GM21529 (cell line): ENCODE measurements at regions not wholly inside any gene's neighbourhood (a gene's known extent, or its start where the extent isn't known, plus 50 kb on each side); places are given as distances from the start of the nearest gene placed in this dataset.
"Not testable (repeated sequence)": the region's sequence is repeated elsewhere in the genome, so short reads cannot be mapped to it uniquely, and the experiment has no call there.

Experiments
- ATAC-seq: cut with Tn5 transposase; IDR thresholded peaks from one replicate; pipeline ENCODE4 v1.9.1; 2021; ENCODE audit not compliant: unreplicated experiment

GRCh38 chr6:67608099-67608749 lies 1026.9 kb upstream of the ADGRB3 start:
- ATAC-seq: no peak

- ATAC-seq: no peak
These were observed 1027.9 kb upstream of the ADGRB3 start for GRCh38 chr6:67606906-67607828.

GRCh38 chr6:67594366-67594765 lies 1040.7 kb upstream of the ADGRB3 start:
- no peak for ATAC-seq

GRCh38 chr6:67593247-67593646 lies 1041.8 kb upstream of the ADGRB3 start:
- no peak for ATAC-seq

DNA sequence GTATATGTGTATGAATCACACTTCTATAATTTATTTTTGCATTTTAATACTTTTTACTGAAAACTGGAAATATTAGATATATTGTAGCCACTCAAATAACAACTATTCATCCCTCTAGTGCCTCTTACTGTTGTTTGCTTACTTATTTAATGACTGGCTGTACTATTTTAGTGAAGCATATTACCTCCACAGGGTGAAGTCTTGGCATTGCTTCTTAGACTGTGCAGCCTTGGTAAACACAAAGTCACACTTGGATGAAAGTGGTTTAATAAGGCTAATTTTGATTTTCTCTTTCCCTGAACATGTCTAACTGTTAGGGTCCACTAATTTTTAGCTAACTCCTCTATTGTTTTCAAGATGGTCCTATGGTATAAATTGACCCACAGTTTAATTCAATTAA lies 1043.2 kb upstream of the ADGRB3 start:
- no peak for ATAC-seq

DNA sequence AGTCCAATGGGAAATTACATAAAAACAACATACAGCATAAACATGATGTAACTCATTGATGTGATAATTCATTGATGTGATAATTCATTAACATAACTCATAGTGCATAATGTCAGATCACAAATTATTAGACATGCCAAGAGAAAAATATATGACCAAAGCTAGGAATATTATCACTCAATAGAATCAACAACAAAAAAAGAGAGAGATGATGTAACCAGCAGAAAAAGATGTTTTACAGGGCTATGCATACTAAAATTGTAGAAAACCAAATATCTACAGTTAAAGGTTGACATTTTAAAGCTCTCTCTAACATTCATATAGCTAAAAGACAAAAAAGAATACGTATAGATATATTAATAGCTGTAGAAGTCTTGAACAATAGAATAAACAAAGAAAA lies 1067.2 kb upstream of the ADGRB3 start:
- ATAC-seq: no peak

DNA sequence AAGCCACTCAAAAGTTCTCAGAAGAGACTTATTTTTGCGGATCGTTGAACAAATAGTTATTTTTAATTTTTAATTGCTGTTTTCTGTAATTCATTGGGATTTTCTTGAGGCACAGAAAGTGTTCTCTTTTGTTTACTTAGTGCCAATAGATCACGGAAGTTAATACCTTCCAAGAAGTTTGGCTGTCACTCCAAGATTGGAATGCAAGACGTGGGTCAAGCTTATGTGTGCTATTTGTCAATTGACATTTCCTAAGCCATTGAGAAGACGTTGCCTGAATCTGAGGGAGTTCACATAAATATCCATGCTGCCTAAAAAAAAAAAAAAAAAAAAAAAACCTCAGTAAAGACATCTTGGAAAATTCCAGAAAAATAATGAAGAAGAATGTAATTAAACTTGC lies 1071.4 kb upstream of the ADGRB3 start:
- ATAC-seq: no peak

GRCh38 chr6:67560068-67560467 lies 1075.0 kb upstream of the ADGRB3 start:
- ATAC-seq: no peak

DNA sequence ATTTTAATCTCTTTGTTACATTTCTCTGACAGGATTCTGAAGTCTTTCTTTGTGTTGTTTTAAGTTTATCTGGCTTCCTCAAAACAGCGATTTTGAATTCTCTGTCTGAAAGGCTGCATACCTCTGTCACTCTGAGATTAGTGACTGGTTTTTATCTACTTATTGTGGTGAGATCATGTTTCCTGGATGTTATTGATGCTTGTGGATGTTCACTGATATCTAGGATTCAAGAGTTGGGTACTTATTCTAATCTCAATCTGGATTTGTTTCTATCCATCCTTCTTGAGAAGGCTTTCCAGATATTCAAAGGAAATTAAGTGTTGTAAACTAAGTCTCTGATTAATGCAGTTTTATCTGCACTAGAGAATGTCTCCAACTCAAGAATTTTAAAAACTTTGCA lies 1076.1 kb upstream of the ADGRB3 start:
- no peak for ATAC-seq

- no peak for ATAC-seq
These were observed 1090.1 kb upstream of the ADGRB3 start for GRCh38 chr6:67544851-67545452.

- ATAC-seq: no peak
These were observed 1093.5 kb upstream of the ADGRB3 start for GRCh38 chr6:67541586-67541985.

GRCh38 chr6:67538032-67538431 lies 1097.0 kb upstream of the ADGRB3 start:
- no peak for ATAC-seq

DNA sequence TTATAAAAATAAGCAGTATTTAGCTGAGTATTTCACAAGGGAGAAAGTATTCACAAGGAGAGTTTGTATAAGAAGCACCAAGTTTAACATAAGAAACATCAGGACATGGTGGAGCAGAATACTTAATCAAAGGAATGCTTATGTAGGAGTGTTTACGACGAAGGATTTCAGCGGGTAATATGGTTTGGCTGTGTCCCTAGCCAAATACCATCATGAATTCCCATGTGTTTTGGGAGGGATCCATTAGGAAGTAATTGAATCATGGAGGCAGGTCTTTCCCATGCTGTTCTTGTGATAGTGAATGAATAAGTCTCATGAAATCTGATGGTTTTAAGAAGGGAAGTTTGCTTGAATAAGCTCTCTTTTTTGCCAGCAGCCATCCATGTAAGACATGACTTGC lies 1099.1 kb upstream of the ADGRB3 start:
- no peak for ATAC-seq

DNA sequence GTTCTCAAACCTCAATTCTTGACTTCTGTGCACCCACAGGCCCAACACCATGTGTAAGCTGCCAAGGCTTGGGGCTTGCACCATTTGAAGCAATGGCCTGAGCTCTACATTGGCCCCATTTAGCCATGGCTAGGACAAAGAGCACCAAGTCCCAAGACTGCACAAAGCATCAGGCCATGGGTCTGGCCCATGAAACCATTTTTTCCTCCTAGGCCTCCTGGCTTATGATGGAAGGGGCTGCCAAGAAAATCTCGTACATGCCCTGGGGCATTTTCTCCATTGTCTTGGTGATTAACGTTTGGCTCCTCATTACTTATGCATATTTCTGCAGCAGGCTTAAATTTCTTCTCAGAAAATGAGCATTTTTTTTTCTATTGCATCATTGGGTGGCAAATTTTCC lies 1128.7 kb upstream of the ADGRB3 start:
- no peak for ATAC-seq

- ATAC-seq: no peak
These were observed 1133.3 kb upstream of the ADGRB3 start for GRCh38 chr6:67501755-67502154.

DNA sequence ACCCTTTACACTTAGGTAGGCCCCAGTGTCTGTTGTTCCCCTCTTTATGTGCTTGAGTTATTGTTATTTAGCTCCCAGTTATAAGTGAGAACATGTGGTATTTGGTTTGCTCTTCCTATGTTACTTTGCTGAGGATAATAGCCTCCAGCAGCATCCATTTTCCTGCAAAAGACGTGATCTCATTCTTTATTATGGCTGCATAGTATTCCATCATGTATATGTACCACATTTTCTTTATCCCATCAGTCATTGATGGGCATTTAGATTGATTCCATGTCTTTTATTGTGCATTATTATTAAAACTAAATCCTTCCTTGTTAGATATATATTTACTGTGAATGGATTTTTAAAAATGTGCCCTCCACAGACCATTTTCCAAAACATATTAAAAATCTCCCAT lies 1137.3 kb upstream of the ADGRB3 start:
- ATAC-seq: no peak

GRCh38 chr6:67496191-67496590 lies 1138.9 kb upstream of the ADGRB3 start:
- no peak for ATAC-seq

- no peak for ATAC-seq
These were observed 1141.4 kb upstream of the ADGRB3 start for GRCh38 chr6:67493682-67494081.

DNA sequence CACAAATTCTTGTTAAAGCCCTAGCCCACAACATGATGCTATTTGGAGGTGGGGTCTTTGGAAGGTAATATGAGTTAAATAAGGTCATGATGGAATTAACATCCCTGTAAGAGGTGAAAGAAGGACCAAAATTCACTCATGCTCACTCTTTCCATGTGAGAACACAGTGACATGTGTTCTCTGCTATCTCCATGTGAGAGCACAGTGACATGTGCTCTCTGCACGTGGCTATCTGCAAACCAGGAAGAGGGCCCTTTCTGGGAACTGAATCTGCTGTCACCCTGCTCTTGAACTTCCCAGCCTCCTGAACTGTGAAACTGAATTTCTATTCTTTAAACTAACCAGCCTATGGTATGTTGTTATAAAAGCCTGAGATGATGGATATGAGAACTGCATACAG lies 1159.4 kb upstream of the ADGRB3 start:
- ATAC-seq: no peak

GRCh38 chr6:67467341-67467740 lies 1167.7 kb upstream of the ADGRB3 start:
- no peak for ATAC-seq

- not testable (repeated sequence) for ATAC-seq
These were observed 1172.4 kb upstream of the ADGRB3 start for GRCh38 chr6:67462725-67463124.

GRCh38 chr6:67459556-67459955 lies 1175.5 kb upstream of the ADGRB3 start:
- ATAC-seq: no peak
